ENCODE measurements at regions not wholly inside any gene's neighbourhood (a gene's known extent, or its start where the extent isn't known, plus 50 kb on each side); places are given as distances from the start of the nearest gene placed in this dataset.
"Not testable (repeated sequence)": the region's sequence is repeated elsewhere in the genome, so short reads cannot be mapped to it uniquely, and the experiment has no call there.

DNA sequence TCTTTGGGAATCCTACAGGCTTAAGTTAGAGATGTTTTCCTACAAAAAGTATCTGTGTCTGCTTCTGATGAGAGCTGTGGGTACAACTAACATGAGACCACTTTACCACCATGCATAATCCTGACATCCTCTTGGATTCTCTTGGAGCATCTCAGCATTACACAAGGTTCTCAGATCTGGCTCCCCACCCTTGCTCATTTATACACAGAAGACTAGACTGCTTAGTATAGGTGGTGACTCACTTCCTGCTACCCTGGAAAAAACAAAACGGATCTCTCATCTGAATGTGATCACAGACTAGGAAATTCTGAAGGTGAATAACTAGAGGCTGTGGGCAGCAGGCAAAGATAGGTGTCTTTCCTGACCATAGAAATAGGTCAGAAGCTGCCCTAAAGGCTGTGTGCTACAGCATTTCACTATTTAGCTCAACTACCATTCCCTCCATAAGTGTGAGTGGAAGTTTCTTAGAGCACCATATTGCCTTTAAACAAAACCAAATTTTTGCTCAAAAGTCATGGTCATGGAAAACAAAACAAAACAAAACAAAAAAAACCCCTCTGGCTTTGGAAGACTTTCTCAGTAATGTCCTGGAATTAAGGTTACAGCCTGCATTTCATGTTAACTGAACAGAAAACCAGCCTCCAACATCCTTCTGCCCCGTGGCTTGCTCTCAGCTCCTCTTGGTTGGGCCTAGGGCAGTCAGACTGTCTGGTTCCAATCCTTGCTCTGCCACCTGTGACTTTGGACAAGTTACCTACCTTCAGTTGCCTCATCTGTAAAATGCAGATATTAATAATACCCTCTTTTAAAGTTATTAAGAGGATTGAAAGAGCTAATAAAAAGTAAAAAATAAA is 75.1 kb upstream of the ZSCAN2 start:
- POLR2A ChIA-PET; CTCF ChIA-PET; DNase-seq (ENCODE audit: extremely low spot score): not testable (repeated sequence)

- DNase-seq (ENCODE audit: extremely low spot score); CTCF ChIA-PET; POLR2A ChIA-PET: not testable (repeated sequence)
These were observed 70.1 kb upstream of the ZSCAN2 start for GRCh38 chr15:84530751-84531150.

- DNase-seq (ENCODE audit: extremely low spot score); CTCF ChIA-PET; POLR2A ChIA-PET: not testable (repeated sequence)
These were observed 69.6 kb upstream of the ZSCAN2 start for GRCh38 chr15:84531223-84531622.

- CTCF ChIA-PET; POLR2A ChIA-PET; DNase-seq (ENCODE audit: extremely low spot score): not testable (repeated sequence)
These were observed 69.0 kb upstream of the ZSCAN2 start for GRCh38 chr15:84531709-84532367.

- POLR2A ChIA-PET; CTCF ChIA-PET; DNase-seq (ENCODE audit: extremely low spot score): not testable (repeated sequence)
These were observed 67.1 kb upstream of the ZSCAN2 start for GRCh38 chr15:84533705-84534104.

DNA sequence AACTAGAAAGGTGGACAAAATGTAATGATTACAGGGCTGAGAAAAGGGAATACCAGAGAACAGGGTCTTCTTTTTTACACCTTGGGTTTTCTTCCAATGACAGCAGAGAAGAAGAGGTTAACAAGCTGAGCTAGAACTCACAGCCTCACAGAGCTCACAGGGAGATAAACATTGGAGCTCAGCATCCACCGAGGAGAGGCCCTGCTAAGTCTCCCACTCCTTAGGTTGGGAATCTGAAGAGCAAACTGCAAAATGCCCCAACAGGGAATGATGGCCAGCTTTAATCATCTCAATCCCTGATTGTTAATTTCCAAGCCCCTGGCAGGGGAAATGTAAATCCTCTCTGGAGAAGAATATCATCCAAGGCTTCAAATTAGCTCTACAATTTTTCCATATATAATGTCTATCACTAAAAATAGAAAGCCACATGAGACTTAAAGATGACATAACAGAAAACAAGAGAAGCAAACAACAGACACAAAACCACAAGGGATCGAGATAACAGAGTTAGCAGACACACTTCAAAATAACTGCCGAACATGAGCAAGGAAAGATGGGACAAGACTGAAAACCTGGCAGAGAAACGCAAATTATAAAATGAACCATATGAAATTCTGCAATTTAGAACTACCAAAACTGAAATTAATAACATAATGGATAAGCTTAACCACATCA is 66.1 kb upstream of the ZSCAN2 start:
- DNase-seq (ENCODE audit: extremely low spot score); POLR2A ChIA-PET; CTCF ChIA-PET: not testable (repeated sequence)

DNA sequence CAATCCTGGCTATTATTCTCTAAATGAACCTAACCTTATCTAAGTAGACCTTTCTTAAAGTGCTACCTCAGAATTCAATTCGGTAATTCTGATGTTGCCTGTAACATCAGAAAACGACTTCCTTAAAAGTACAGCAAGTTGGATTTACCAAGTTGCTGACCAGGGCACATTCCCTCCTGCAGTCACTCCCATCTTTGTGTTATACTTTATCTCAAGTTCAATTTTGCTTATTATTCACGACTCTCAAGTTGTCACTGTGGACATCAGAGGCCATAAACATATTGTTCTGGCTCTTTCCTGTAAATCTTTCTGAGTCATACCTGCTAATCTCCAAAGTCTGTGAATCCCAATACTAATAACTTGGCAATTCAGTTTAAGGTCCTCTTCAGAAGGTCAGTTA is 64.6 kb upstream of the ZSCAN2 start:
- CTCF ChIA-PET; POLR2A ChIA-PET; DNase-seq (ENCODE audit: extremely low spot score): not testable (repeated sequence)

- CTCF ChIA-PET; DNase-seq (ENCODE audit: extremely low spot score); POLR2A ChIA-PET: not testable (repeated sequence)
These were observed 56.2 kb upstream of the ZSCAN2 start for GRCh38 chr15:84544586-84544985.

DNA sequence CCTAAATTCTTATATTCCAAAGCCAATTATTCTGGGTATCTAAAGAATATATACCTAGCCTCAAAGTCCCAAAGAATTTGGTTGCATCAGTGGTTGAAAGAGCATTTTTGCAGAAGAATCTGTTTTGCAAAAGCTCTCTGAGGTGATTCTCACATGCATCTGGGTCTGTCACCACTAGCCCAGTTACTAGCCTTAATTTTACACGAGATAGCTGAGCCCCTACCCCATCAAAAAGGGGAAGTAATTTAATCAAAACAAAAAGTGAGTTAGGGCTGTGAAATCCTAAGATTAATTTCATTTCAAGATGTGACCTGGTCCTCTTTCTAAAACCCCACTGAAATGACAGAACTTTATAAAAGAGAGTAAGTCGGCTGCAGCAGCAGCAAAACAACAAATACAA is 53.7 kb upstream of the ZSCAN2 start:
- CTCF ChIA-PET; POLR2A ChIA-PET; DNase-seq (ENCODE audit: extremely low spot score): not testable (repeated sequence)

DNA sequence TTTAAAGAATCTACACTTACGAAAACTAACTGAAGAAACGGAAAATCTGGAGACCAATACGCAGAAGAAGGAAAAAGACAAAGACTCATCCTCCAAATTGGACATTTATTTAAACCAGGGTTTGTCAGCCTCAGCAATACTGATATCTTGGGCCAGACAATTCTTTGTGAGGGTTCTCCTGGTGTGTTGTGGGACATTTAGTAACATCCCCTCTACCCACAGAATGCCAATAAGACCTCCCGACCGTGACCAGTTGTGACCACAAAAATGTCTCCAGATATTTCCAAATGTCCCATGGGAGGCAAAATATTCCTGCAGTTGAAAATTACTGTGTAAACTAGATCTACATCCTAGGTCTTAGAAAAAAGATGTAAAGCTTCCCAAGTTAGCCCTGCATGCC is 50.3 kb upstream of the ZSCAN2 start:
- POLR2A ChIA-PET; DNase-seq (ENCODE audit: extremely low spot score); CTCF ChIA-PET: not testable (repeated sequence)

All from HEK293T (cell line).